Erythroblast (primary cell): ENCODE measurements at regions not wholly inside any gene's neighbourhood (a gene's known extent, or its start where the extent isn't known, plus 50 kb on each side); places are given as distances from the start of the nearest gene placed in this dataset.

ENCODE experiments used
- DNase-seq, 2 experiments: peaks; one replicate each; lab custom pipeline; 2025; lab: John Stamatoyannopoulos, UW
- GATA1 ChIP-seq: IDR thresholded peaks from 2 replicates; pipeline ENCODE4 v1.6.1; 2011; ENCODE audit warnings: low read depth, mild to moderate bottlenecking, control low read depth, low read length, moderate library complexity
- POLR2A ChIP-seq: IDR thresholded peaks from 2 replicates; pipeline ENCODE4 v1.6.1; 2011; ENCODE audit warnings: mild to moderate bottlenecking, low read length

- no peak for DNase-seq
These were observed 118.4 kb upstream of the PTPRK start for GRCh38 chr6:128638817-128639216.

DNA sequence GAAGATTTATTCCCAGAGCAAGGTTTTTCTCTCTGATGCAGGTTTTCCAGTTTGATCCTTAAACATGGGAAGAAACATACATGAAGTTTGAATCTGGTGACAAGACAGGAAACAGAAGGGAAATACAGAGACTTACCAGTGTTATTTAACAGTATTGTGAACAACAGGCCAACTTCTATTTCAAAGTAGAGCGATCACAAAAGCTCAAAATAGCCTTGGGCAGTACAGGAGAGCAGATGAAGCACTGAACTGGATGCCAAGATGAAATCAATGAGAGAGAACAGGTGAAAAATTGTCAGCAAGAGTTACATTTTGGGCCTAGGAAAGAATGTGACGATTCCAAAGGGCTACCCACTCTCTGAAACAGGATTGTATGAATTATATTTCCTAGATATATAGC lies 114.8 kb upstream of the PTPRK start:
- no peak for DNase-seq
- TF ChIP-seq GATA1 (no peak), POLR2A (no peak)

More at GRCh38 chr6:128638817-128639216, 118.4 kb upstream of the PTPRK start:
- TF ChIP-seq GATA1 (no peak), POLR2A (no peak)

GRCh38 chr6:128632131-128632530 lies 111.7 kb upstream of the PTPRK start:
- TF ChIP-seq GATA1, result no peak
- TF ChIP-seq POLR2A, result no peak

GRCh38 chr6:128631031-128631430 lies 110.6 kb upstream of the PTPRK start:
- no peak for TF ChIP-seq POLR2A
- no peak for TF ChIP-seq GATA1
- no peak for DNase-seq

More at GRCh38 chr6:128632131-128632530, 111.7 kb upstream of the PTPRK start:
- DNase-seq, result no peak

DNA sequence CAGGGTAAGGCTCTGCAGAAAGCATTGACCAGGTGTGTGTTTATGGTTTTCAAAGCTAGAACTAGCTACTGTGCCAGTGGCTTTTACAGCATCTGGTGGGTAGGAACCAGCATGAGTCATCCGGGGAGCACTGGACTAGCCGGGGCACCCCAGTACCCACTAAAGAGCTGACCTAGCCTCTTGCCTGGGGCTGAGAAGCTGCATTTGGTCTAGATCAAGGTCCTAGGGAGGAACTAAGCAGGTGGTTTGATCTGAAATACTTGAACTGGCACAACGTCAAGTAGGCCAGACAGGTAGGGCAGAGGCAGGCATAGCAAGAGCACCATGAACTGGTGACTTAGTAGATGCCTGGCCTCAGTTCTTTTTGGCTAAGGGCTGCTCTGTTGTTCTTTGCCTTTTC lies 109.8 kb upstream of the PTPRK start:
- no peak for TF ChIP-seq POLR2A
- no peak for TF ChIP-seq GATA1
- no peak for DNase-seq

DNA sequence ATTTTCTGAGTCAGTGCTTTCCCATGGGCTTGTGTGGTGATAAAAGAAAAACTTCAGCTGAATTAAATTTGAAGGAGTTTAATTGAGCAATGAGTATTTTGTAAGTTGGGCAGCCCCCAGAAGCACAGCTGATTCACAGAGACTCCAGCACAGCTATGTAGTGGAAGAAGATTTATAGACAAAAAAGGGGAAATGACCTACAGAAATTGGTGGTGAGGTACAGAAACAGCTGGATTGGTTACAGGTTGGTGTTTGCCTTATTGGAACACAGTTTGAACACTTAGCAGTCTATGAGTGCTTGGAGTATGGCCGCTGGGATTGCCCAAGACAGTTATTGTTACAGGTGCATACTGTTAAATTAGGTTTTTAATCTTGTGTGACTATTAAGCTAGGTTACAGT lies 96.9 kb upstream of the PTPRK start:
- no peak for DNase-seq
- no peak for TF ChIP-seq POLR2A
- TF ChIP-seq GATA1, result no peak

GRCh38 chr6:128616342-128616741 lies 95.9 kb upstream of the PTPRK start:
- no peak for TF ChIP-seq POLR2A
- no peak for DNase-seq

DNA sequence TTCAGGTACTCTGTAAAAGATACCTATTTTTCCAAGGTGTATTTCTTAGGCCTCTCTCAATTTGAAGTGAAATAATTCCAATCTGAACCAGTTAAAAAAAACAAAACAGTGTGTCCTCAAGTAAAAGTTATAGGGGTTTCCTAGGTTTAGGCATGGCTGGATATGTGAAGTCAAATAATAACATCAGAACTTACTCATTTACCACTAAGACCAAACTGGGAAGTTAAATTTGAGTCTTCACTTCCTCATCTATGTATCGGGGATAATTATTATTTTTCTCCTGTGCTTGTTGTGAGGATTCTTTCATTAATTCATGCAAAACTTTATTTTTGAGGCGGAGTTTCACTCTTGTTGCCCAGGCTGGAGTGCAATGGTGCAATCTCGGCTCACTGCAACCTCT lies 86.2 kb upstream of the PTPRK start:
- TF ChIP-seq POLR2A, result no peak
- no peak for TF ChIP-seq GATA1
- DNase-seq, result no peak

DNA sequence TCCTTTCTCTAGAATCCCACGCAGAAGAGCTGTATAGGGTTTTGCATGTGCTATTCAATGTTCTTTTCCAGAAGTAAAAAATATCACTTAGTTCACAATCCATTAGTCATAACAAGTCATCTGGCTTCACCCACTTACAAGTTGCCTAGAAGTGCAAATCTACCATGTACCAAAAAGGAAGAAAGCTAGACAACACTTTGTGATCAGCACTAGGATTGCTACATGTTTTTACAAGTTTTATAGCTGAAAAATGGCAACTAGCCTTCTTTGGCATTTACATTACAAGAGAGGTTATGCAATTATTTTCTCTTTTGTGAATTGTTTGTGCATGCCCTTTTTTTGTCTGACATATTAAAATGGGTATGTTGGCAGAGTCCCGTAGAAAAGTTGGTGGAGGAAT lies 85.6 kb upstream of the PTPRK start:
- no peak for DNase-seq
- TF ChIP-seq POLR2A (no peak), GATA1 (no peak)

DNA sequence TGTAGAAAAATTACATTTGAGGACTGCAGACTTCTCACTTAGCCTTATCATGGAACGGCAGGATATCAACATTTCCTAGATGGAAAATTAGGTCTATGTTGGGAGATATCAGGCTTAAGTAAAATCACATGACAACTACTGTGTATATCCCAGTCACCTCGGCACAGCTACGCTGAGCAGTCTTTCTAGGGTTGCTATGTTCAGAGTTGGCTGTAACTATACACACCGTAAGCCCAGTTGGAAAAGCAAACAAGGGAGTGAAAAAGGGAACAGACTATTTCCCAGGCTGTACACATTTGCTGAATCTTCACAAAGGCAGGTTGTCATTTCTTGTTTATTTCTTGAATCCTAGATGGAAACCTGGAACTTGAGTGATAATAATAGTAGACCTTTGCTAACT lies 80.7 kb upstream of the PTPRK start:
- TF ChIP-seq POLR2A, result no peak
- no peak for TF ChIP-seq GATA1
- DNase-seq, result no peak

DNA sequence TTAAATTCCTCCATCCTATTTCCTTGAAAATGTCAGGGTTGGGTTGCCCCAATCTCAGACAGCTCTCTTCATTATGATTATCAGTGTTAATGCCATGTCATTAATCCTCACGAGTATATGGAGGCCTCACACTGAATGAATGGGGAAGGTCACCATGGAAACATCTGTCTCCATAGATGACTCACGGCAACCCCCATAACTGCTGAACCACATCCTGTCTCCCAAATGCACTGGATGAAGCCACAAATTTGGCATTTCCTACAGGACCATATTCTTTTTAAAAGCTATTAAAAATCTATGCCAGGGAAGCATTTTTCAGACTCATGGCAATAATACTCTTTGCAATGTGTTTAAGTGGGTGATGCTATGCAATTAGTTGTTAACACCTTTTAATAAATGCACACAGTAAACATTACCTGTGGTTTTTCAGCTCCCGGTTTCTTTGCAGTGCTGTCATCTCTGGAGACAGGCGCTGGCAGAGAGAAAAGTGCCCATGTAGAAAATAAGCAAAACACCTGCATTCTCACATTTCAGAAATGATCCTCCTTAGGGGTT lies 80.1 kb upstream of the PTPRK start:
- no peak for DNase-seq
- no peak for TF ChIP-seq GATA1
- TF ChIP-seq POLR2A, result no peak

DNA sequence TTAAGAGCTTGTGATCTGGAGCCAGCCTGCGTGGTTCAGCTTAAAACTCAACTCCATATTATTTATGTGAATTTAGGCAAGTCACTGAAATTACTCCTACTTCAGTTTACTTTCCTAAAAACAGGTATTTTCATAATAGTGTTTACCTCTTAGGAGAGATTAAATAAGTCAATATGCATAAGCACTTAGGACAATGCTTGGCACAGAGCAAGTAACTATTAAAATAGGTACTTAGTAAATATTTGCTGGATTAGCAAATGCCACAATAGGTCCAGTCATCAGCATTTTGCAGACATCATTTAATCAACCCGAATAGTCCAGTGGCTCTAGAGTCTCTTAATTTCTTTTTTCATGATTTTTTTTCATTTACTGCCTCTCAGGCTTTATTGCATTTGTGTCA lies 78.6 kb upstream of the PTPRK start:
- no peak for TF ChIP-seq GATA1
- TF ChIP-seq POLR2A, result no peak
- DNase-seq, result no peak

- no peak for DNase-seq
- TF ChIP-seq POLR2A (no peak), GATA1 (no peak)
These were observed 78.2 kb upstream of the PTPRK start for GRCh38 chr6:128598571-128598970.

GRCh38 chr6:128597956-128598355 lies 77.6 kb upstream of the PTPRK start:
- no peak for TF ChIP-seq GATA1
- no peak for TF ChIP-seq POLR2A
- DNase-seq, result no peak

GRCh38 chr6:128597004-128597403 lies 76.6 kb upstream of the PTPRK start:
- TF ChIP-seq GATA1, result no peak
- TF ChIP-seq POLR2A, result no peak
- DNase-seq, result no peak
